G401 (cell line): ENCODE measurements at regions not wholly inside any gene's neighbourhood (a gene's known extent, or its start where the extent isn't known, plus 50 kb on each side); places are given as distances from the start of the nearest gene placed in this dataset.
"Not testable (repeated sequence)": the region's sequence is repeated elsewhere in the genome, so short reads cannot be mapped to it uniquely, and the experiment has no call there.

Source experiments
- DNase-seq: peaks from one replicate; pipeline ENCODE4 v3.0.0-alpha.2; 2015; ENCODE audit warnings: low spot score
- in situ Hi-C: cut with HindIII; loops from 2 replicates; pipeline ENCODE4 v1.10.0; 2016; ENCODE audit warnings: low sequenced_read_pairs, mixed read lengths

GRCh38 chr14:54010981-54011380 is 54.4 kb upstream of the BMP4 start:
- DNase-seq: no peak
- in situ Hi-C loops: no loop called here

- DNase-seq: no peak
- in situ Hi-C loops: no loop called here
Observed at GRCh38 chr14:54023027-54023426, 66.4 kb upstream of the BMP4 start.

- no peak for DNase-seq
- in situ Hi-C loops: no loop called here
Observed at GRCh38 chr14:54025661-54026060, 69.0 kb upstream of the BMP4 start.

- in situ Hi-C loops: no loop called here
- no peak for DNase-seq
Observed at GRCh38 chr14:54026671-54027070, 70.0 kb upstream of the BMP4 start.

DNA sequence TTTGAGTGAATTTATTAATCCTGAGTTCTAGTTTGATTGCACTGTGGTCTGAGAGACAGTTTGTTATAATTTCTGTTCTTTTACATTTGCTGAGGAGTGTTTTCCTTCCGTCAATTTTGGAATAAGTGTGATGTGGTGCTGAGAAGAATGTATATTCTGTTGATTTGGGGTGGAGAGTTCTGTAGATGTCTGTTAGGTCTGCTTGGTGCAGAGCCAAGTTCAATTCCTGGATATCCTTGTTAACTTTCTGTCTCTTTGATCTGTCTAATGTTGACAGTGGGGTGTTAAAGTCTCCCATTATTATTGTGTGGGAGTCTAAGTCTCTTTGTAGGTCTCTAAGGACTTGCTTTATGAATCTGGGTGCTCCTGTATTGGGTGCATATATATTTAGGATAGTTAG is 74.4 kb upstream of the BMP4 start:
- in situ Hi-C loops, DNase-seq: not testable (repeated sequence)

- DNase-seq, in situ Hi-C loops: not testable (repeated sequence)
Observed at GRCh38 chr14:54033285-54033684, 76.7 kb upstream of the BMP4 start.

- in situ Hi-C loops: no loop called here
Observed at GRCh38 chr14:54038724-54039123, 82.1 kb upstream of the BMP4 start.

GRCh38 chr14:54039311-54039710 is 82.7 kb upstream of the BMP4 start:
- DNase-seq: no peak
- in situ Hi-C loops: no loop called here

More at GRCh38 chr14:54038724-54039123, 82.1 kb upstream of the BMP4 start:
- DNase-seq: no peak

GRCh38 chr14:54040846-54041245 is 84.2 kb upstream of the BMP4 start:
- in situ Hi-C loops: no loop called here
- DNase-seq: no peak

GRCh38 chr14:54046250-54046649 is 89.6 kb upstream of the BMP4 start:
- DNase-seq: no peak
- in situ Hi-C loops: no loop called here

DNA sequence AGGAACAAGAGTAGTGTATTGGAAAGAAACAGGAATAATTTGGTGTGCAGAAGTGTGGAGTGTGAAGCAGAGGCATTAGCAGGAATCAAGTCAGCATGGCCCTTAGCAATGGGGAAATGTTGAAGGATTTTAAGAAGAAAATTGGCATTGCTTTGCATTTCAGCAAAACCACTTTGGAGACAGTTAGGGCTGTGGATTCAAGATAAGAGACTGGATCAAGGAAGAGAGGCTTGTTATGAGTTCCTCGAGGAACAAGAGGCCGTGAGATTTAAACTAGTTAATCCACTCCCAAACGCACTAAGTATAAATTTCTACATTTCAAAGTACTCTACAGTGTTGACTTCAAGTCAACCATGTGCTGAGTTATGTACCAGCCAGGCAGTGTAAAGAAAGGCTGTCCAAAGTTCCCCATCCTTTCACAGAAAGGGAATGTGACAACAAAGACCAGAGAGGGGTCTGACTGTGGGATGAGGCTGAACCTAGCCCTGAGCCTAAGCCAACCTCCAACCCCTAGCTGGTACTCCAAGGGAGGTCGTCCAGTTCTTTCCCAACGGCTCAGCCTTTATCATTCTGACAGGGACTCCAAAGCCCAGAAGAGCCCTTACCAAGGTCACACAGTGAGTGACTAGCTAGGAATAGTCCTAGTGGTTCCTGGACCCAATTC is 91.2 kb upstream of the BMP4 start:
- no peak for DNase-seq
- in situ Hi-C loops: no loop called here

- no peak for DNase-seq
- in situ Hi-C loops: no loop called here
Observed at GRCh38 chr14:54048311-54048710, 91.7 kb upstream of the BMP4 start.

DNA sequence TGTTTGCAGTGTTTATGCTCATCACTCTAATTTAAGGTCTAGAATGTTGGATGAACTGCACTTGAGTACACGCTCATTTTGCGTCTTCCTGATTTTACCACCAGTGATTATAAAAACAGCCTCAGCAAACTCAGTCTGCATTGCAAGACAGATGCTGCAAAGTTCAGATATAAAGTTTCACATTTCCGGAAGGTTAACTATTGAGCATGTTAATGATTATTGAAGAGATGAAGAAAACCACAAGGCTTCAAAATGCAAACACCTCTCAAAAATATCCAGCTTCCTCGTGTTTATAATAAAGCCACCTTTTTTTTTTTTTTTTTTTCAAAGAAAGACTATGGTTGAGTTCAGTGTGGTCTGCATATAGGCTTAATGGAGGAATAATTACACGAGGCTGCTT is 92.1 kb upstream of the BMP4 start:
- in situ Hi-C loops: no loop called here
- DNase-seq: no peak

- in situ Hi-C loops: no loop called here
- DNase-seq: no peak
Observed at GRCh38 chr14:54050759-54051158, 94.1 kb upstream of the BMP4 start.

DNA sequence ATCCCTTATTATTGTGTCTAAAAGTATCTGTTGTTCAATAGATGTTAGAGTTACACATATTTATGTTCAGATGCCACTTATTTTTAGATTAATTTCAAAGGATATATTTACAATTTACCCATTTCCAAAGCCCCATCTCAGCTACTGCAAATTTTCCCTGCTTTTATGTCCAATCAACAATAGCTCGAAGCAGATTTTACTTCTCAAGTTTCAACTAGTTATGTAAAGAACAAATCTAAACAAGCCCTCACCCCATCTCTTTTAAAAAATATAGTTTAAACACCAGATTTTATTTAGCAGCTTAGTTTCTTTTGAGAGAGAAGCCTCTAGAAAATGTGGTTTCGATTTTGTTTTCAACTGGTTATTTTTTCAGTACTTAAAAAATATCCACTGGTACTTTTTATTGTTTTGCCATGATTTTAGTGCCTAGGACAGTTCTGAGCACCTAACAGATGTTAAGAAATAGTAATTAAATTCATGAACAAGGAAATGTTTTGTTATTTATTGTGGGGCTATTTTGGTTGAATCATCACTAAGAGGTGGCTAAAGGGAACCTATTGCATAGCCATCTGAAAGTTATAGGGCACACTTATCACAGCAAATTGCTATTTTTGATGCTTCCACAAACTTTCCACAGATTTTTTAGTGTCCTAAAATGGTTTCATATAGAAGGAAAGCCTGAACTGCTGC is 96.2 kb upstream of the BMP4 start:
- in situ Hi-C loops: no loop called here
- no peak for DNase-seq

DNA sequence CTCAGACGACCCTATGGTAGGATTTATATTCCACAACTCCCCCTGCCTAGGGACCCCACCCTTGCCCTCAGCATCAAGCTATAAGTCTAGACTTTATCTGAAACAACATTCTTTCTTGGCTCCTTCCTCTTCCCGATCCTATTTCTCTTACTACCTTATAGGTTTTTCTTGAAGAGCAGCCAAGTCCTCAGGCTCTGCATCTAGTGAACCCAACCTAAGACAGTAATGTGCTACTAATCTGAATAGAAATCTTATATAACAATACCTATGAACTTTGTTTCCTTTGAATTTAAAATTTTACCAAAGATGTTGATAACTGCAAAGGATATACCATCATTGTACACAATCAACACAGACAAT is 96.7 kb upstream of the BMP4 start:
- no peak for DNase-seq
- in situ Hi-C loops: no loop called here

GRCh38 chr14:54058505-54058904 is 101.9 kb upstream of the BMP4 start:
- in situ Hi-C loops: no loop called here
- no peak for DNase-seq

- DNase-seq: no peak
- in situ Hi-C loops: no loop called here
Observed at GRCh38 chr14:54083549-54084239, 127.1 kb upstream of the BMP4 start.

DNA sequence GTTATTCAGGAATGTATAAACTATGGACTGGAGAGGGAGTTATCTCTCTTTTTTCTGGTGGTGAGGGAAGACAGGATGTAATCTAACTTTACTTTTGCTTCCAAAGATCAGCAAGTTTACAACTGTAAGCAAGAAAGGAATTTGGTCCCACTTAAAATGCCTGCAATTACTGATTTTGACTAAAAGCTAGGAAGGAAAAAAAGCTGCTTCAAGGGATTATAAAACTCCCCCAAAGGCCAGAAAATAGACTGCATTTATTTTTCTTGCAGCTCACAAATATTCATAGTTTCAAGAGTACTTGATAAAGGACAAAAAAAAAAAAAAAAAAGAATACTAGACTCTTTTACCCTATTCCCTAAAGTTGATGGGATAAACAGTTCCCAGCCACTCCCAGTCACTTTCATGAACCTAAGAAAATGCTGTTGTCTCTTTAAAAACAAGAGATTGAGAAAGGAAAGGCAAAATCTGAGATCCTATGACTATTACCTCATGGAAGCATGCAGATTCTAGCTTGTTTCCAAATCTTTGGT is 128.7 kb upstream of the BMP4 start:
- in situ Hi-C loops: no loop called here
- DNase-seq: no peak

DNA sequence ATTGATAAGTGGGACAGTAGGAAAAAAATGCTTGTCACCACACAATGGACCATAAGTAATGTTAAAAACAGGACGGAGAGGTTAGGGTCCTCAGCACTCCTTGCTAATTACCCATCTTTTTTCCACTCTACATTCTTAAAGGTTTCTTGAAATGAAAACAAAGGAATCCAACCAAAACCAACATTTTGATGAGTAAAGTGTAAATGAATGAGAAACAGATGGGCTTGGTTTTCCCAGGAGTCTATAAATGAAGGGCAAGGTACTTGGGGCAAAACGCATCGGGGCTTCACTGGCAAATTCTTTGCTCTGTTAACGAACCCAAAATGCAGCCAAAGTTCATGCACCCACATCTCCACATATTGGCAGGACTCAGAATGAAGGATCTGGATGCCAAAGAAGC is 129.2 kb upstream of the BMP4 start:
- no peak for DNase-seq

More for the DNA sequence above, 129.2 kb upstream of the BMP4 start:
- in situ Hi-C loops: no loop called here
